Mesodermal cell (in vitro differentiated cells): ENCODE measurements at regions not wholly inside any gene's neighbourhood (a gene's known extent, or its start where the extent isn't known, plus 50 kb on each side); places are given as distances from the start of the nearest gene placed in this dataset.

Source experiments
- H3K27ac ChIP-seq: 2 replicates; pipeline ENCODE4 v1.7.0; 2013; ENCODE audit warnings: mild to moderate bottlenecking, low read depth, low read length, moderate library complexity; ENCODE audit not compliant: severe bottlenecking
- H3K36me3 ChIP-seq: 2 replicates; pipeline ENCODE4 v1.7.1; 2013; ENCODE audit warnings: mild to moderate bottlenecking, low read length, moderate library complexity; ENCODE audit not compliant: control insufficient read depth, insufficient read depth
- H3K4me1 ChIP-seq: one replicate; pipeline ENCODE4 v1.7.1; 2013; ENCODE audit warnings: mild to moderate bottlenecking, low read length; ENCODE audit not compliant: insufficient read depth, control insufficient read depth, poor library complexity, severe bottlenecking
- H3K4me3 ChIP-seq: 2 replicates; pipeline ENCODE4 v1.7.0; 2013; ENCODE audit warnings: low read length, control low read depth, mild to moderate bottlenecking; ENCODE audit not compliant: insufficient read depth, poor library complexity, severe bottlenecking; ENCODE audit errors: extremely low read depth
- H3K9me3 ChIP-seq: 2 replicates; pipeline ENCODE4 v1.7.1; 2013; ENCODE audit warnings: mild to moderate bottlenecking, low read length, moderate library complexity; ENCODE audit not compliant: control insufficient read depth
- WGBS, 2 experiments: methylation state at CpG; one replicate each; pipeline ENCODE4 v1.1.5; 2013; ENCODE audit warnings: missing lambda C conversion rate in 2 of 2; ENCODE audit not compliant: insufficient coverage in 2 of 2; 5-methylcytosine and 5-hydroxymethylcytosine counted together

- no peak overlapping the region for H3K4me3 ChIP-seq
- H3K4me1 ChIP-seq: no peaks in the 10 kb centered on the region
- no peak overlapping the region for H3K27ac ChIP-seq
- H3K36me3 ChIP-seq: no peaks in the 10 kb centered on the region
- no peaks in the 10 kb centered on the region for H3K9me3 ChIP-seq
- WGBS, 2 experiments: 69 to 100% methylated on average over 1 to 3 of the region's 3 CpGs
Observed at GRCh38 chr22:33221568-33221967, 163.4 kb upstream of the SYN3 start.

- 90 to 100% methylated on average over 4 of the region's 5 CpGs for WGBS, 2 experiments
- Histone ChIP-seq H3K36me3 (no peaks in the 10 kb centered on the region), H3K4me3 (no peak overlapping the region), H3K27ac (no peak overlapping the region), H3K9me3 (no peaks in the 10 kb centered on the region), H3K4me1 (no peaks in the 10 kb centered on the region)
Observed at GRCh38 chr22:33220476-33221080, 162.4 kb upstream of the SYN3 start.

- Histone ChIP-seq H3K4me1 (no peaks in the 10 kb centered on the region), H3K4me3 (no peak overlapping the region)
- 80 to 83% methylated on average over 4 to 6 of the region's 8 CpGs for WGBS, 2 experiments
Observed at GRCh38 chr22:33219648-33220384, 161.6 kb upstream of the SYN3 start.

GRCh38 chr22:33213383-33214075 is 155.3 kb upstream of the SYN3 start:
- H3K27ac ChIP-seq: no peak overlapping the region
- no peak overlapping the region for H3K4me3 ChIP-seq
- WGBS, 2 experiments: 91% methylated on average over 8 to 11 of the region's 15 CpGs
- H3K4me1 ChIP-seq: no peaks in the 10 kb centered on the region
- no peaks in the 10 kb centered on the region for H3K9me3 ChIP-seq
- H3K36me3 ChIP-seq: no peaks in the 10 kb centered on the region

More at GRCh38 chr22:33219648-33220384, 161.6 kb upstream of the SYN3 start:
- Histone ChIP-seq H3K27ac (no peak overlapping the region), H3K9me3 (no peaks in the 10 kb centered on the region), H3K36me3 (no peaks in the 10 kb centered on the region)

- no peak overlapping the region for H3K4me3 ChIP-seq
- no peaks in the 10 kb centered on the region for H3K36me3 ChIP-seq
- H3K9me3 ChIP-seq: no peaks in the 10 kb centered on the region
- no peaks in the 10 kb centered on the region for H3K4me1 ChIP-seq
- 58 to 61% methylated on average over 15 to 19 of the region's 21 CpGs for WGBS, 2 experiments
- no peak overlapping the region for H3K27ac ChIP-seq
Observed at GRCh38 chr22:33209930-33210784, 152.0 kb upstream of the SYN3 start.

GRCh38 chr22:33204408-33204807 is 146.2 kb upstream of the SYN3 start:
- H3K4me3 ChIP-seq: no peak overlapping the region
- WGBS, 2 experiments: 0 to 31% methylated on average over 1 of the region's 1 CpG
- H3K9me3 ChIP-seq: no peaks in the 10 kb centered on the region
- H3K36me3 ChIP-seq: no peaks in the 10 kb centered on the region
- no peaks in the 10 kb centered on the region for H3K4me1 ChIP-seq
- H3K27ac ChIP-seq: no peak overlapping the region

GRCh38 chr22:33202455-33202854 is 144.3 kb upstream of the SYN3 start:
- Histone ChIP-seq H3K9me3 (no peaks in the 10 kb centered on the region), H3K27ac (no peak overlapping the region), H3K4me3 (no peak overlapping the region), H3K36me3 (no peaks in the 10 kb centered on the region), H3K4me1 (no peaks in the 10 kb centered on the region)
- WGBS, 2 experiments: 40 to 67% methylated on average over 1 of the region's 1 CpG

GRCh38 chr22:33194529-33195077 is 136.4 kb upstream of the SYN3 start:
- H3K4me3 ChIP-seq: no peak overlapping the region
- H3K36me3 ChIP-seq: no peaks in the 10 kb centered on the region
- no CpG with 5 or more reads among the region's 3 CpGs for WGBS, 2 experiments
- H3K27ac ChIP-seq: no peak overlapping the region
- peaks cover 4% of the 10 kb centered on the region for H3K4me1 ChIP-seq
- no peaks in the 10 kb centered on the region for H3K9me3 ChIP-seq

GRCh38 chr22:33192156-33192555 is 134.0 kb upstream of the SYN3 start:
- Histone ChIP-seq H3K36me3 (no peaks in the 10 kb centered on the region), H3K9me3 (no peaks in the 10 kb centered on the region), H3K4me3 (no peak overlapping the region), H3K27ac (no peak overlapping the region), H3K4me1 (peaks cover 4% of the 10 kb centered on the region)
- WGBS, 2 experiments: no CpG with 5 or more reads among the region's 2 CpGs

GRCh38 chr22:33188326-33188725 is 130.1 kb upstream of the SYN3 start:
- no peak overlapping the region for H3K27ac ChIP-seq
- WGBS, 2 experiments: 56 to 67% methylated on average over 2 of the region's 2 CpGs
- no peaks in the 10 kb centered on the region for H3K4me1 ChIP-seq
- no peaks in the 10 kb centered on the region for H3K9me3 ChIP-seq
- H3K36me3 ChIP-seq: no peaks in the 10 kb centered on the region
- no peak overlapping the region for H3K4me3 ChIP-seq
